GM12878 (cell line): ENCODE measurements at regions not wholly inside any gene's neighbourhood (a gene's known extent, or its start where the extent isn't known, plus 50 kb on each side); places are given as distances from the start of the nearest gene placed in this dataset.

ENCODE experiments used
- ATAC-seq: fragments of 200-7000 bp; cut with Tn5 transposase; 3 replicates; pipeline ENCODE4 v1.9.1; 2020; ENCODE audit warnings: mild to moderate bottlenecking, moderate library complexity
- BruUV-seq: library from RNA; stranded (reverse); fragments of 400-500 nt; replicated peaks from 2 replicates; lab custom pipeline; 2021; lab: Mats Ljungman, UMichigan
- CTCF ChIA-PET: fragments of 300-600 bp; sonication (Branson Sonifier 250); formaldehyde crosslinking; extraction: SDS; loops from one replicate; lab custom pipeline; 2021; ENCODE audit warnings: inconsistent platforms; lab: Yijun Ruan, JAX
- POLR2A ChIA-PET: fragments of 350-600 bp; formaldehyde crosslinking; extraction: SDS; loops from one replicate; lab custom pipeline; 2021; ENCODE audit warnings: inconsistent platforms; lab: Charles Lee
- RAD21 ChIA-PET: fragments of 300-600 bp; sonication (Branson Sonifier 250); formaldehyde crosslinking; loops from one replicate; lab custom pipeline; 2023; ENCODE audit warnings: antibody characterized with exemption; ENCODE audit not compliant: unreplicated experiment; lab: Charles Lee
- SMC1A ChIA-PET: fragments of 300-600 bp; sonication (Branson Sonifier 250); formaldehyde crosslinking; loops from one replicate; lab custom pipeline; 2023; ENCODE audit not compliant: unreplicated experiment, uncharacterized antibody; lab: Charles Lee
- DNase-seq: peaks from one replicate; pipeline ENCODE4 v3.0.0-alpha.2; 2011; ENCODE audit warnings: low read depth, low spot score
- FAIRE-seq: peaks from 3 replicates; lab custom pipeline; 2011; peaks lifted over from hg19 to GRCh38; lab: Jason Lieb, UNC
- H2AFZ ChIP-seq: 2 replicates; pipeline ENCODE4 v1.6.0; 2011; ENCODE audit warnings: low read depth, low read length, control low read depth; ENCODE audit not compliant: control insufficient read depth
- H3K27ac ChIP-seq: 2 replicates; pipeline ENCODE4 v1.5.1; 2011; ENCODE audit warnings: control low read depth; ENCODE audit not compliant: control insufficient read depth, insufficient read depth
- H3K27me3 ChIP-seq, 2 experiments: replicated peaks in 1 of 2; 2 replicates each; pipeline versions ENCODE4 v1.6.0 to v1.6.1; 2011; ENCODE audit warnings: low read length in 1 of 2; ENCODE audit not compliant: control insufficient read depth in 2 of 2, insufficient read depth in 2 of 2
- H3K36me3 ChIP-seq, 2 experiments: 2 replicates each; pipeline ENCODE4 v1.5.1; 2011; ENCODE audit warnings: low read length in 1 of 2; ENCODE audit not compliant: control insufficient read depth in 2 of 2, insufficient read depth in 2 of 2
- H3K4me1 ChIP-seq: 2 replicates; pipeline ENCODE4 v1.6.1; 2011; ENCODE audit warnings: mild to moderate bottlenecking, low read length, moderate library complexity, mixed read lengths; ENCODE audit not compliant: control insufficient read depth, insufficient read depth
- H3K4me2 ChIP-seq: 2 replicates; pipeline ENCODE4 v1.6.0; 2011; ENCODE audit warnings: control low read depth; ENCODE audit not compliant: control insufficient read depth, insufficient read depth
- H3K4me3 ChIP-seq: fragments of 200-600 bp; sonication (generic); 2 replicates; pipeline ENCODE4 v1.5.1; 2016
- H3K79me2 ChIP-seq: 2 replicates; pipeline ENCODE4 v1.6.0; 2011; ENCODE audit warnings: low read length; ENCODE audit not compliant: control insufficient read depth, insufficient read depth
- H3K9ac ChIP-seq: 2 replicates; pipeline ENCODE4 v1.8.0; 2011; ENCODE audit warnings: low read length, control low read depth, mixed read lengths; ENCODE audit not compliant: control insufficient read depth, insufficient read depth
- H3K9me3 ChIP-seq: replicated peaks from 3 replicates; pipeline ENCODE4 v1.5.1; 2011; ENCODE audit warnings: mild to moderate bottlenecking, low read length; ENCODE audit not compliant: control insufficient read depth, insufficient read depth
- H4K20me1 ChIP-seq: 2 replicates; pipeline ENCODE4 v1.6.0; 2011; ENCODE audit not compliant: control insufficient read depth, insufficient read depth
- ATF3 ChIP-seq: IDR thresholded peaks from 2 replicates; pipeline ENCODE4 v1.6.1; 2011; ENCODE audit warnings: low read depth, mild to moderate bottlenecking, low read length, moderate library complexity, borderline replicate concordance; ENCODE audit errors: extremely low read depth
- BACH1 ChIP-seq: fragments of 450-650 bp; IDR thresholded peaks from 2 replicates; pipeline ENCODE4 v1.6.1; 2017; ENCODE audit warnings: mild to moderate bottlenecking, borderline replicate concordance
- BMI1 ChIP-seq: fragments of 450-650 bp; IDR thresholded peaks from 2 replicates; pipeline ENCODE4 v1.6.1; 2016; ENCODE audit warnings: mild to moderate bottlenecking, moderate library complexity, borderline replicate concordance
- CBX5 ChIP-seq: sonication (generic); IDR thresholded peaks from 2 replicates; pipeline ENCODE4 v1.6.1; 2016; ENCODE audit warnings: low read depth, moderate library complexity, mild to moderate bottlenecking, inconsistent platforms
- E4F1 ChIP-seq: fragments of 450-650 bp; IDR thresholded peaks from 2 replicates; pipeline ENCODE4 v1.6.1; 2018; ENCODE audit warnings: borderline replicate concordance, mild to moderate bottlenecking; ENCODE audit not compliant: partially characterized antibody
- ELK1 ChIP-seq: IDR thresholded peaks from 2 replicates; pipeline ENCODE4 v1.6.1; 2012; ENCODE audit warnings: low read depth, low read length, improper control_type of control experiment
- ESRRA ChIP-seq: IDR thresholded peaks from 2 replicates; pipeline ENCODE4 v1.6.1; 2012; ENCODE audit warnings: mild to moderate bottlenecking, low read length, improper control_type of control experiment
- IRF5 ChIP-seq: fragments of 450-650 bp; IDR thresholded peaks from 2 replicates; pipeline ENCODE4 v1.6.1; 2017; ENCODE audit warnings: borderline replicate concordance
- KDM1A ChIP-seq: fragments of 200-600 bp; sonication (generic); IDR thresholded peaks from 2 replicates; pipeline ENCODE4 v1.6.1; 2016; ENCODE audit warnings: borderline replicate concordance
- MTA2 ChIP-seq: fragments of 450-650 bp; IDR thresholded peaks from 2 replicates; pipeline ENCODE4 v1.6.1; 2016; ENCODE audit warnings: low read depth, mild to moderate bottlenecking, moderate library complexity
- NKRF ChIP-seq: fragments of 450-650 bp; conservative IDR thresholded peaks from 2 replicates; pipeline ENCODE4 v1.6.1; 2017; ENCODE audit warnings: mild to moderate bottlenecking, moderate library complexity
- USF2 ChIP-seq: IDR thresholded peaks from 2 replicates; pipeline ENCODE4 v1.6.1; 2011; ENCODE audit warnings: low read depth, low read length, improper control_type of control experiment, borderline replicate concordance
- in situ Hi-C: fragments of 300-500 bp; cut with MboI; formaldehyde crosslinking; loops from 9 replicates; pipeline ENCODE4 v1.14.3; 2018; ENCODE audit warnings: mixed read lengths
- intact Hi-C: fragments of 100-400 bp; cut with micrococcal nuclease; formaldehyde crosslinking; loops from one replicate; pipeline ENCODE4 v1.14.2; 2022; ENCODE audit not compliant: unreplicated experiment

GRCh38 chr1:68799096-68799495, 302.2 kb upstream of the DEPDC1 start:
- POLR2A ChIA-PET, result no interaction called here
- FAIRE-seq, result no peak
- intact Hi-C loops, result no loop called here
- TF ChIP-seq USF2 (no peak), IRF5 (no peak), KDM1A (no peak), CBX5 (no peak), NKRF (no peak), ESRRA (no peak), MTA2 (no peak), ELK1 (no peak), ATF3 (no peak), BMI1 (no peak), E4F1 (no peak), BACH1 (no peak)

More at GRCh38 chr1:68799096-68799495, 302.2 kb upstream of the DEPDC1 start:
- no peak for ATAC-seq
- ChIA-PET RAD21 (no interaction called here), SMC1A (no interaction called here), CTCF (no interaction called here)
- Histone ChIP-seq H3K27ac (no peak overlapping the region), H2AFZ (no peak overlapping the region), H3K4me2 (no peak overlapping the region), H3K9ac (no peak overlapping the region), H3K36me3 (no peaks in the 10 kb centered on the region), H3K79me2 (no peaks in the 10 kb centered on the region), H3K4me1 (no peaks in the 10 kb centered on the region), H3K9me3 (no peaks in the 10 kb centered on the region), H3K27me3 (no peaks in the 10 kb centered on the region), H4K20me1 (no peaks in the 10 kb centered on the region), H3K4me3 (no peak overlapping the region)
- no TSS peak for BruUV-seq
- in situ Hi-C loops, result no loop called here
- no peak for DNase-seq
